ENCODE measurements at regions not wholly inside any gene's neighbourhood (a gene's known extent, or its start where the extent isn't known, plus 50 kb on each side); places are given as distances from the start of the nearest gene placed in this dataset.

DNA sequence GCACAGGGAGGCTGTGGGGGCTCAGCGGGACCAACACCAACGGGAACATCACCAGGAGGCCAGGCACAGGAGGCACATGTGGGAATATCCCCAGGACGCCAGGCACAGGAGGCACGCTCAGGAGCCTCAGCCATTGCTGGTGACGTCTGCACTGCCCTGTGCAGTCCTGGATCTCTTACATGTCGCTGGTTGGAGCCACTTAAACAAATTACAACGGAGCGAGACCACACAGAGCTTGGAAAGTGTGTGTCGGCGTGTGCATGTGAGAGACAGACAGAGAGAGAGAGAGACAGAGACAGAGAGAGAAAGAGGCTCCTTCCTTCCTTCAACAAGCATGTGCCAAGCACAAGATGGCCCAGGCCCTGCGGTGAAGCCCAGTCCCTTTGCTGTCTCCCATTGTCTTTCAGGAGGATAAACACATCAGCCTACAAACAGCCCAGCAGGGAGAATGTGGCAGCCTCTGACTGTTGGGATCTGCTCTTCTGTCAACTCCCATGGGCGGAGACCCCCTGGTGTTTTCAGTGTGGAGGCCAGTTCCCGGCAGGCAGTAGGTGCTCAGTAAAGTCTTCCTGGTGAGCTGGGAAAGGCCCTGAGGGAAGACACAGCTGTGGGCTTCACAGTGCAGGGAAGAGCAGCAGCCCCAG is 112.7 kb upstream of the THBS2 start:
- no peaks in the 10 kb centered on the region for H3K36me3 ChIP-seq (ENCODE audit: control insufficient read depth, insufficient read depth, low read length)
- H3K27me3 Mint-ChIP-seq (ENCODE audit: insufficient read depth, unreplicated experiment), result no peaks in the 10 kb centered on the region
- H3K36me3 Mint-ChIP-seq (ENCODE audit: insufficient read depth, unreplicated experiment), result peaks cover 6% of the 10 kb centered on the region
- H3K4me3 Mint-ChIP-seq (ENCODE audit: unreplicated experiment), result no peak overlapping the region
- H3K4me1 ChIP-seq, result no peaks in the 10 kb centered on the region
- no peaks in the 10 kb centered on the region for H3K27me3 ChIP-seq (replicated peaks; ENCODE audit: control insufficient read depth, insufficient read depth, low read length)
- H3K4me3 ChIP-seq (ENCODE audit: low read depth, low read length), result no peak overlapping the region
- H3K9me3 ChIP-seq, result peaks cover 3% of the 10 kb centered on the region; the same call in 1 of the 2 replicates
- no peak overlapping the region for H3K27ac Mint-ChIP-seq (ENCODE audit: unreplicated experiment)
- DNase-seq, result no peak
- H3K4me1 Mint-ChIP-seq (ENCODE audit: low read depth, unreplicated experiment), result no peaks in the 10 kb centered on the region
- H3K9me3 Mint-ChIP-seq (ENCODE audit: unreplicated experiment), result peaks cover 9% of the 10 kb centered on the region
- ChIA-PET POLR2A (no interaction called here), CTCF (no interaction called here)
- intact Hi-C loops (cut with micrococcal nuclease; ENCODE audit: unreplicated experiment), result no loop called here
- TF ChIP-seq, protein P1, sequence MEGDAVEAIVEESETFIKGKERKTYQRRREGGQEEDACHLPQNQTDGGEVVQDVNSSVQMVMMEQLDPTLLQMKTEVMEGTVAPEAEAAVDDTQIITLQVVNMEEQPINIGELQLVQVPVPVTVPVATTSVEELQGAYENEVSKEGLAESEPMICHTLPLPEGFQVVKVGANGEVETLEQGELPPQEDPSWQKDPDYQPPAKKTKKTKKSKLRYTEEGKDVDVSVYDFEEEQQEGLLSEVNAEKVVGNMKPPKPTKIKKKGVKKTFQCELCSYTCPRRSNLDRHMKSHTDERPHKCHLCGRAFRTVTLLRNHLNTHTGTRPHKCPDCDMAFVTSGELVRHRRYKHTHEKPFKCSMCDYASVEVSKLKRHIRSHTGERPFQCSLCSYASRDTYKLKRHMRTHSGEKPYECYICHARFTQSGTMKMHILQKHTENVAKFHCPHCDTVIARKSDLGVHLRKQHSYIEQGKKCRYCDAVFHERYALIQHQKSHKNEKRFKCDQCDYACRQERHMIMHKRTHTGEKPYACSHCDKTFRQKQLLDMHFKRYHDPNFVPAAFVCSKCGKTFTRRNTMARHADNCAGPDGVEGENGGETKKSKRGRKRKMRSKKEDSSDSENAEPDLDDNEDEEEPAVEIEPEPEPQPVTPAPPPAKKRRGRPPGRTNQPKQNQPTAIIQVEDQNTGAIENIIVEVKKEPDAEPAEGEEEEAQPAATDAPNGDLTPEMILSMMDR (IDR thresholded peaks at IDR 0.05; ENCODE audit: insufficient read depth in 1 of 2, low read depth in 1 of 2, low read length in 1 of 2, severe bottlenecking in 1 of 2, unreplicated experiment in 1 of 2), result no peak
- BruUV-seq (replicated peaks), result no TSS peak

DNA sequence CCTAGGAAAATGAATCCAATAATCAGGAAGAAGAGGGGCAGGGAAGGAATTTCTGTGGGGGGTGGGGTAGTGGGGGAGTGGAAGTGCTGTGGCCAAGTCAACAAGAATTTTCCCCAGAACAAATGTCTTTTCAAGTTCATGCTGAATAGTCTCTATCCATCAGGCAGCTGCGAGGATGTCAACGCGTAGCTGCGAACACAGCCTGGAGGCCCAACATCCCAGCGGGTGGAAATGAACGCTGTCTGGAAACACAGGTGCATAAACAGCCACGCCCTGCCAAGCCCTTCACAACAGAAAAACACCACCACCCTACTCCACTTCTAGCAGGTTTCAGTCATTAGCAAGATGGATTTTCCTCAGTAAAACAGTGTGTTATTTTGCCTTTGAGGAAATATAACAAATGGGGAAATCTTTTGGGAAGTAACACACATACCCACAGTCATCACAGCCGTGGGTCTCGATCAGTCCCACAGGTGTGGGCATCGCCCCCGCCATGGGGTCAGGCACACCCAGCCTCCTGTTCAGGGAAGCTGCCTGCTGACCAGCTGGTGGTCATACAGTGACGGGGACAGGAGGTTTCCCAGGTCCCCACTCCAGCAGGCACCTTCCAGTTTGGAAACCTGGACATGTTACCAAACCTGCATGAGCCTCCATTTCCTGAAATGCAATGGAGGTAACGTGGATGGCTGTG is 112.1 kb upstream of the THBS2 start:
- no peaks in the 10 kb centered on the region for H3K27me3 Mint-ChIP-seq (ENCODE audit: insufficient read depth, unreplicated experiment)
- Histone ChIP-seq H3K4me1 (no peaks in the 10 kb centered on the region), H3K9me3 (peaks cover 3% of the 10 kb centered on the region; the same call in 1 of the 2 replicates), H3K27me3 (replicated peaks; ENCODE audit: control insufficient read depth, insufficient read depth, low read length) (no peaks in the 10 kb centered on the region), H3K4me3 (ENCODE audit: low read depth, low read length) (no peak overlapping the region), H3K36me3 (ENCODE audit: control insufficient read depth, insufficient read depth, low read length) (no peaks in the 10 kb centered on the region)
- ChIA-PET CTCF (no interaction called here), POLR2A (no interaction called here)
- peaks cover 6% of the 10 kb centered on the region for H3K36me3 Mint-ChIP-seq (ENCODE audit: insufficient read depth, unreplicated experiment)
- no TSS peak for BruUV-seq (replicated peaks)
- H3K9me3 Mint-ChIP-seq (ENCODE audit: unreplicated experiment), result peaks cover 9% of the 10 kb centered on the region
- H3K4me1 Mint-ChIP-seq (ENCODE audit: low read depth, unreplicated experiment), result no peaks in the 10 kb centered on the region
- no peak for DNase-seq
- H3K4me3 Mint-ChIP-seq (ENCODE audit: unreplicated experiment), result no peak overlapping the region
- no peak overlapping the region for H3K27ac Mint-ChIP-seq (ENCODE audit: unreplicated experiment)
- TF ChIP-seq, protein P1 (IDR thresholded peaks at IDR 0.05; ENCODE audit: insufficient read depth in 1 of 2, low read depth in 1 of 2, low read length in 1 of 2, severe bottlenecking in 1 of 2, unreplicated experiment in 1 of 2), result no peak
- intact Hi-C loops (cut with micrococcal nuclease; ENCODE audit: unreplicated experiment), result no loop called here

- peaks cover 6% of the 10 kb centered on the region for H3K36me3 Mint-ChIP-seq (ENCODE audit: insufficient read depth, unreplicated experiment)
- CTCF ChIA-PET, result no interaction called here
- no peaks in the 10 kb centered on the region for H3K36me3 ChIP-seq (ENCODE audit: control insufficient read depth, insufficient read depth, low read length)
- TF ChIP-seq, protein P1 (IDR thresholded peaks at IDR 0.05; ENCODE audit: insufficient read depth in 1 of 2, low read depth in 1 of 2, low read length in 1 of 2, severe bottlenecking in 1 of 2, unreplicated experiment in 1 of 2), result no peak
- POLR2A ChIA-PET, result no interaction called here
- peaks cover 9% of the 10 kb centered on the region for H3K9me3 Mint-ChIP-seq (ENCODE audit: unreplicated experiment)
- H3K4me1 ChIP-seq, result no peaks in the 10 kb centered on the region
- H3K27me3 ChIP-seq (replicated peaks; ENCODE audit: control insufficient read depth, insufficient read depth, low read length), result no peaks in the 10 kb centered on the region
- no TSS peak for BruUV-seq (replicated peaks)
- no peak overlapping the region for H3K27ac Mint-ChIP-seq (ENCODE audit: unreplicated experiment)
- no peak overlapping the region for H3K4me3 ChIP-seq (ENCODE audit: low read depth, low read length)
- H3K4me1 Mint-ChIP-seq (ENCODE audit: low read depth, unreplicated experiment), result no peaks in the 10 kb centered on the region
- H3K4me3 Mint-ChIP-seq (ENCODE audit: unreplicated experiment), result no peak overlapping the region
- intact Hi-C loops (cut with micrococcal nuclease; ENCODE audit: unreplicated experiment), result no loop called here
- DNase-seq, result no peak
- H3K9me3 ChIP-seq, result peaks cover 3% of the 10 kb centered on the region; the same call in 1 of the 2 replicates
- no peaks in the 10 kb centered on the region for H3K27me3 Mint-ChIP-seq (ENCODE audit: insufficient read depth, unreplicated experiment)
These were observed 109.9 kb upstream of the THBS2 start for GRCh38 chr6:169363590-169363989.

All from Caco-2 (cell line).